Ovary (tissue), 7 donors: ENCODE measurements at regions not wholly inside any gene's neighbourhood (a gene's known extent, or its start where the extent isn't known, plus 50 kb on each side); places are given as distances from the start of the nearest gene placed in this dataset.

Source experiments
- DNase-seq, 5 donors: peaks; one replicate each; pipeline ENCODE4 v3.0.0-alpha.2; 2019 to 2020
- H3K27ac ChIP-seq, 2 donors: fragments of 200-600 bp; one replicate each; pipeline versions ENCODE4 v1.5.1 to v1.8.0; 2019 to 2022
- H3K27me3 ChIP-seq: fragments of 200-600 bp; one replicate; pipeline ENCODE4 v1.8.0; 2022
- H3K36me3 ChIP-seq: fragments of 200-600 bp; sonication (generic); one replicate; pipeline ENCODE4 v1.5.1; 2019
- H3K4me1 ChIP-seq: one replicate; pipeline ENCODE4 v1.8.1; 2013; ENCODE audit warnings: mild to moderate bottlenecking, moderate library complexity; ENCODE audit not compliant: insufficient read depth
- H3K4me3 ChIP-seq: fragments of 200-600 bp; sonication (generic); one replicate; pipeline ENCODE4 v1.5.1; 2017
- H3K9me3 ChIP-seq, 2 donors: fragments of 200-600 bp in 1 of 2; sonication (generic) in 1 of 2; one replicate each; pipeline versions ENCODE4 v1.5.1 to v1.8.1; 2013 to 2019; ENCODE audit warnings: mild to moderate bottlenecking in 1 of 2, moderate library complexity in 1 of 2
- EP300 ChIP-seq: sonication (generic); formaldehyde crosslinking; IDR thresholded peaks from one replicate; pipeline ENCODE4 v1.6.1; 2017; ENCODE audit warnings: antibody characterized with exemption
- POLR2A ChIP-seq: fragments of 450-650 bp; IDR thresholded peaks from one replicate; pipeline ENCODE4 v1.6.1; 2017; ENCODE audit warnings: antibody characterized with exemption, mild to moderate bottlenecking, moderate library complexity
- WGBS, 3 donors: extraction: QIAGEN DNeasy Blood & Tissue Kit in 1 of 3; methylation state at CpG; one replicate each; pipeline versions ENCODE4 v1.1.5 to v1.1.7; 2013 to 2017; 5-methylcytosine and 5-hydroxymethylcytosine counted together
- intact Hi-C, 4 donors: fragments of 100-400 bp; cut with DNase I; formaldehyde crosslinking; loops; one replicate each; pipeline versions ENCODE4 v1.11.0 to v1.15.1; 2022 to 2023
- TF ChIP-seq, protein P1 (sequence below), 3 donors: fragments of 450-650 bp in 2 of 3; fragments of 200-600 bp in 1 of 3; IDR thresholded peaks; one replicate each; pipeline versions ENCODE4 v1.5.1 to v1.8.0; 2016 to 2022; ENCODE audit warnings: antibody characterized with exemption in 3 of 3, mild to moderate bottlenecking in 1 of 3
- donor health status: DM: no; HTN: no; CAD: no; lungs with moderate emphysema.
- donor health status: DM: no; HTN: no; CAD: no.
- donor health status: Bipolar disorder and iron deficiency.
- donor health status: DM: no; HTN: no; CAD: no.
- donor health status: DM: yes; HTN: yes; CAD: no.

DNA sequence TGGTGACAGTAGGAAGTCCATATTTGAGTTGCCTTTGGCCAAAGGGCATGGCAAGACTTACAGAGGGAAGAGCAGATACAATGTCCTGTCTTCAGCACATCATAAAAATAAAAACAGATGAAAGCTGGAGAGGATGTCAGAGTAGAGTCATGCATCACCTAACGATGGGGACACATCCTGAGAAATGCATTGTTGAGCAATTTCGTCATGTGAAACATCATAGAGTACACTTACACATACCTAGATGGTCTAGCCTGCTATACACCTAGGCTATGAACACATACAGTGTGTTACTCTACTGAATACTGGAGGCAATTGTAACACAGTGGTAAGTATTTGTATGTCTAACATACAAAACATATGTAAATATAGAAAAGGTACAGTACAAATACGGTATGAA is 75.6 kb downstream of the VEGFA start:
- 52 to 89% (median 63%) methylated on average over 3 of the region's 3 CpGs for WGBS, 3 donors
- Histone ChIP-seq H3K36me3 (no peaks in the 10 kb centered on the region), H3K27me3 (no peaks in the 10 kb centered on the region), H3K4me1 (no peaks in the 10 kb centered on the region), H3K4me3 (no peak overlapping the region), H3K9me3 (no peaks in the 10 kb centered on the region), H3K27ac (no peak overlapping the region)
- TF ChIP-seq, protein P1, sequence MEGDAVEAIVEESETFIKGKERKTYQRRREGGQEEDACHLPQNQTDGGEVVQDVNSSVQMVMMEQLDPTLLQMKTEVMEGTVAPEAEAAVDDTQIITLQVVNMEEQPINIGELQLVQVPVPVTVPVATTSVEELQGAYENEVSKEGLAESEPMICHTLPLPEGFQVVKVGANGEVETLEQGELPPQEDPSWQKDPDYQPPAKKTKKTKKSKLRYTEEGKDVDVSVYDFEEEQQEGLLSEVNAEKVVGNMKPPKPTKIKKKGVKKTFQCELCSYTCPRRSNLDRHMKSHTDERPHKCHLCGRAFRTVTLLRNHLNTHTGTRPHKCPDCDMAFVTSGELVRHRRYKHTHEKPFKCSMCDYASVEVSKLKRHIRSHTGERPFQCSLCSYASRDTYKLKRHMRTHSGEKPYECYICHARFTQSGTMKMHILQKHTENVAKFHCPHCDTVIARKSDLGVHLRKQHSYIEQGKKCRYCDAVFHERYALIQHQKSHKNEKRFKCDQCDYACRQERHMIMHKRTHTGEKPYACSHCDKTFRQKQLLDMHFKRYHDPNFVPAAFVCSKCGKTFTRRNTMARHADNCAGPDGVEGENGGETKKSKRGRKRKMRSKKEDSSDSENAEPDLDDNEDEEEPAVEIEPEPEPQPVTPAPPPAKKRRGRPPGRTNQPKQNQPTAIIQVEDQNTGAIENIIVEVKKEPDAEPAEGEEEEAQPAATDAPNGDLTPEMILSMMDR (IDR thresholded peaks at IDR 0.05), result no peak
- TF ChIP-seq EP300, result no peak
- TF ChIP-seq POLR2A, result no peak
- intact Hi-C loops, result no loop called here
- no peak for DNase-seq

- TF ChIP-seq, protein P1 (IDR thresholded peaks at IDR 0.05), result no peak
- Histone ChIP-seq H3K4me3 (no peak overlapping the region), H3K9me3 (no peaks in the 10 kb centered on the region), H3K4me1 (no peaks in the 10 kb centered on the region), H3K36me3 (no peaks in the 10 kb centered on the region), H3K27ac (no peak overlapping the region), H3K27me3 (no peaks in the 10 kb centered on the region)
- 94 to 96% (median 96%) methylated on average over 4 of the region's 4 CpGs for WGBS, 3 donors
- intact Hi-C loops, result no loop called here
- no peak for DNase-seq
These were observed 73.7 kb downstream of the VEGFA start for GRCh38 chr6:43843669-43844171.

- WGBS, 3 donors, result 63 to 71% (median 71%) methylated on average over 5 of the region's 5 CpGs
- intact Hi-C loops, result no loop called here
These were observed 73.2 kb downstream of the VEGFA start for GRCh38 chr6:43843097-43843645.

DNA sequence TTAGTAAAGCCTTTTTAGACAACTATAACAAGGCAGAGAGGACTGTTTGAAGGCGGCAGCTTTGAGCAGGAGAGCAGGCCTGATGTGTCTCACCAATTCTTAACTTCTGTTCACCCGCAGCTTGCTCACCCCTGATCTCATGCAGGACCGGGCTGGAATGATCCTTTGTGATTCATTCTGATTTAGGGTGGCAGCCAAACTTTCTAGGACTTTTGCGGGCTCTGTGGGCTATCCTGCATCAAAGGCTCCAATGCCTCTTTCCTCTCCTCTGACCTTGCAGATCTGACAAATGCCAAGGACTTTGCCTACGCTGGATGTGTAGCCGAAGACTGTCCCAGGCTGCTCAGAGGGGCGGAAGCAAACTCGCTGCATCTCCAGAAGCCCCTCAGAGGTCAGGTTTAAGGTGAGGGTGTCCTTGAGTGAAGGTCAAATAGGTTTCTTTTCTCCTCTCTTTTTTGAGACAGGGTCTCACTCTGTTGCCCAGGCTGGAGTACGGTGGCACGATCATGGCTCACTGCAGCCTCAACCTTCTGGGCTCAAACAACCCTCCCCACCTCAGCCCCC is 72.3 kb downstream of the VEGFA start:
- 75 to 82% (median 79%) methylated on average over 10 of the region's 10 CpGs for WGBS, 3 donors
- no peaks in the 10 kb centered on the region for H3K36me3 ChIP-seq
- H3K4me1 ChIP-seq, result no peaks in the 10 kb centered on the region
- no peak for DNase-seq
- H3K4me3 ChIP-seq, result no peak overlapping the region
- no peaks in the 10 kb centered on the region for H3K27me3 ChIP-seq
- intact Hi-C loops, result no loop called here
- TF ChIP-seq EP300 (no peak), POLR2A (no peak)
- TF ChIP-seq, protein P1 (IDR thresholded peaks at IDR 0.05), result no peak
- H3K27ac ChIP-seq, result no peak overlapping the region
- H3K9me3 ChIP-seq, result no peaks in the 10 kb centered on the region

More at GRCh38 chr6:43843097-43843645, 73.2 kb downstream of the VEGFA start:
- no peaks in the 10 kb centered on the region for H3K4me1 ChIP-seq
- no peaks in the 10 kb centered on the region for H3K36me3 ChIP-seq
- TF ChIP-seq POLR2A (no peak), EP300 (no peak)
- TF ChIP-seq, protein P1 (IDR thresholded peaks at IDR 0.05), result no peak
- H3K9me3 ChIP-seq, result no peaks in the 10 kb centered on the region
- no peak overlapping the region for H3K4me3 ChIP-seq
- no peaks in the 10 kb centered on the region for H3K27me3 ChIP-seq
- DNase-seq, result no peak
- H3K27ac ChIP-seq, result no peak overlapping the region
